NAMALWA (cell line): ENCODE measurements at regions not wholly inside any gene's neighbourhood (a gene's known extent, or its start where the extent isn't known, plus 50 kb on each side); places are given as distances from the start of the nearest gene placed in this dataset.

ENCODE experiments used
- DNase-seq: peaks from one replicate; pipeline ENCODE4 v3.0.0-alpha.2; 2015; ENCODE audit warnings: low spot score

DNA sequence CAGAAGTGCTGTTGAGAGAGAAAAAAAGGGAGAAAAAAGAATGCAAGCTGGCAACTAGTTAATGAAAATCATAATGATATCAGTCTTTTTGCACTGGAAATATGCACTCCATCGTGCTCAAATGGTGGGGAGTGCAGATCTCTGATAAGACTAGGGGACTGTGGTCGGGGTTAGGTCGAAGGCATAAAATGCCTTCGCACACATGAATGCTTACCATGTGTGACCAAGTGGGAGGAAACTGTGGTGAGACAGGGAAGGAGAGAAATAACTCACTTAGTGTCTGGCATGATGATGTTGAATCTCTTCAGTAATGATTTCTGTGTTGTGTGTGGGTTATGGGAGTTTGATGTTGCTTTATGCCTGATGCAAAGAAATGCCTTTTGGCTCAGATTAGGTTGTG is 358.9 kb downstream of the FBXO8 start:
- no peak for DNase-seq

GRCh38 chr4:173919861-173920260 is 363.6 kb downstream of the FBXO8 start:
- no peak for DNase-seq

DNA sequence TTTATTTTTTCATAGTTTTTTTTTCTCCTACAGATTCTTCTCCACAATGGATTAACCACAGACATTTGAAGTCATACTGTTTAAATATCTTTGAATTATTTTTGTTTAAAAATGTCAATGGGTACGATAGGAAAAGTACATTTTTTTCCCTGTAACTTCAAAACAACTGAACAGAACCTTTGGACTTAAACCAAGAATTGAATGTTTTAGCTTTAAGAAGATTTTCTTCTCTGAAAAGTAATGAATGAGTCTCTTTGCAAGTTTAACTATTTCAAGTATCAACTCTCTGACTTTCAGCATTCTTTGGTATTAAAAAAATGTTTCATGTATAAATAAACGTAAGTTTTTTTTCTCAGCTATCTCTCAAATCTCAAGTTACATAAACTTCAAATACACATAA is 364.3 kb downstream of the FBXO8 start:
- DNase-seq = no peak

DNA sequence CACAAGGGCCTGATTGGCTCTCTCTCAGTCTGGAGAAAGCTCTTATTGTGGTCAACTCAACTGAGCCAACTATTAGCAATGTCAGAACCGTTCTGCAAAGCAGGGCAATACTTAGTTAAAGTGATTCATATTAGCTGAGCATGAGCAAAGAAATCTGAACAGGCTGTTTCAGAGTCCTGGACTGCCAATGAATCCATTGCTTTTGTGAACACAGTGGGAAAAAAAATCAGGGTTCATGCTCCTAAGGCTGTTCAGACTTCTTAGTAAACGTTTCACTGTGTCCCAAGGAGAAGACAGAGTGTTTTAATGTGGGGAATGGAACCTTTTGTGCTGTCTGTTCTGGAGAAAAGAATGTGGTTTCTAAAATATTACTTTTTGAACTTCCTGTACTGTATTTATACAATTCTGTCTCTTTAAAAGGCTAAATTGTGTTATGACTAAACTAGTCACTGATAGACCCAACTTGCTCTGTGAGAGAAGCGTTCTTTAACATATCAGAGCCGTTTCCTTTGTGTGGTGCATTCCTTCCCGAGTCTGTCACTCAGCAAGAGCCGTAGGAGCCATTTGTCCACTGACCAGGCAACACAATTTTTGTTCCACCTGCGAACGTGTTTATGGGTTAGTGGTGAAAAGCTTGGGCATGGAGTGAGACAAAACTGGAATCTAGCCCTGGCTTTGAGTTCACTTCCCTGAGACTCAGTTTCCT is 366.1 kb downstream of the FBXO8 start:
- DNase-seq = no peak

GRCh38 chr4:173913496-173913895 is 370.0 kb downstream of the FBXO8 start:
- DNase-seq = no peak

DNA sequence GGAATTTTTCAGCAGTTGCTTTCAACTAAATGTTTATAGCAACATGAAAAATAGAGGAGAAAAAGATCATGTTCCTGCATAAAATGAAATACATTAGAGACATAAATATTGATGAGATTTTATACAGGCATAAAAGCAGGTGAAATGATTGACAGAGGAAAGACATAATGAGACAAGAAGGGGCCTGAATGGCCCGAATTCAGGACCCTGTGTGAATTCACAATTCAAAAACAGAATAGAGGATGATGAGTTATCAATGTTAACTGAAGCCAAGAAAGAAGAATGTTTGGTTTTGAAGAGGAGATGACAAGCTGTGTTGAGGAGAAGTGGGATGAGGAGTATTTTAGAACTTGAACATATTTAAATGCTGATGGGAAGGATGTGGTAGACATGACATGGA is 371.1 kb downstream of the FBXO8 start:
- DNase-seq = no peak

DNA sequence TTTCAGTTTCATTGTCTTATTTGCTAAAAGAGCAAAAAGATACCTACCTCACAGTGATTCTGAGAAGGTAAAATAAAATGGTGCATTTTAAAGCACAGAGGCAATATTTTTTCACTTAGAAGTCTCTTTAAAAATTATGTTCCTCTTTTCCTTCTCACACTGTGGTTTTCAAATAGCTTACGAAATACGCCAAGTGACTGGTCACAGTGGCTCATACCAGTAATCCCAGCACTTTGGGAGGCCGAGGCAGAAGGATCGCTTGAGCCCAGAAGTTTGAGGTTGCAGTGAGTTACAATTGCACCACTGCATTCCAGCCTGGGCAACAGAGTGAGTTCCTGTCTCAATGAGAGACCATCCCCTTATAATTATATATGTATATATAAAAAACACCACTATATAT is 372.6 kb downstream of the FBXO8 start:
- no peak for DNase-seq

GRCh38 chr4:173909294-173909693 is 374.2 kb downstream of the FBXO8 start:
- no peak for DNase-seq

GRCh38 chr4:173899813-173900212 is 369.8 kb upstream of the HAND2 start:
- DNase-seq = no peak

DNA sequence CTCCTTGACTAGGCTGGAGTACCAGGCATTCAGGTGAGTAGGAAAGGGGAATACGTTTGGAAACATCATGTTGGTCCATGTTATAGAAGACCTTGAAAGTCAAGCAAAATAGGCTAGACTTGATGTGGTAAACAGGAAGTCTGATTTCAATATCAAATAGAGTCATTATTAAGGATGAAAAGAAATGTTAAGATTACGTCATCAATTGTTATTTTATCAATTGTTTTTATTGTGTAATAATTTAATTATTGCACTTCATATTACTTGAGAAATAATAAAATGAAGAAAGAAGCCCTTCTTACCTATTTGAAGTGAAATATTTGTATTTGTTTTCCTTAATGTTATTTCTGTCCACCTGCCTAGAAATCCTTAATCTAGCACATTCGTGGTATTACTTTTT is 361.0 kb upstream of the HAND2 start:
- no peak for DNase-seq

DNA sequence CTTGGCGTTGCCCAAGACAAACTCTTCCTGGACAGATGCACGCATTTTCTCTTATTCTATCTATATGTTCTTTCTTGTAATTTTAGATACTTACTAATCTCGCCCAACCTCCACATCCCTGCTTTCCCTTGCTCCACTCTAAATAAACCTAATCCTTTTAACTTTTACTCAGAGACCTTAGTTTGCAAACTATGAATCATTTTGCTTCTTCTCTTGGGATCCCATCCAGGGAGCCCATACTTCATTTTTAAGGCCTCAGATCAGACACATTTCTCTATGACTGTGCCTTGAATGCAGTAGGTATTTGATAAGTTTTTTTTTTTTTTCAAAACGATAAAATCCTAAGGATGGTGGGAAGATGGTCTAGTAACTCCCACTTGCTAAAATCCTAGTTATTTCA is 353.8 kb upstream of the HAND2 start:
- no peak for DNase-seq

DNA sequence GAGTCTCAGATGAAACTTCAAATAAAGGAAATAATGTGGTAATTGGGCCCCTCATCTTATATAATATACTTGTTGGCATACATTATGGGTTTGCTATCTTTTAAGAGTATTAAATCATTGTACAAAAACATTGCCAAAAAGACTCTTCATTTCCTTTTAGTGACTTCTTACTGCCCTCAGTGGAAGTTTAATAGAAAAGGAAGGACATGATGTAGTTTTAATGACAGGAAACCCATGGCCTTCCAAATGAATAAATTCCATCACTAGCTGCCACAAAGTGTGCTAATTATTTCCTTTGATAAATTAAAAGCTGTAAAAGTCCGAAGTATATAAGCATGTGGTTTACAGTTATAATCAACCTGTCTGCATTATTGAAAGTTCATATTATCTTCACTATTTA is 350.9 kb upstream of the HAND2 start:
- no peak for DNase-seq

- DNase-seq = no peak
Measured at GRCh38 chr4:173879509-173879908, 349.5 kb upstream of the HAND2 start.

DNA sequence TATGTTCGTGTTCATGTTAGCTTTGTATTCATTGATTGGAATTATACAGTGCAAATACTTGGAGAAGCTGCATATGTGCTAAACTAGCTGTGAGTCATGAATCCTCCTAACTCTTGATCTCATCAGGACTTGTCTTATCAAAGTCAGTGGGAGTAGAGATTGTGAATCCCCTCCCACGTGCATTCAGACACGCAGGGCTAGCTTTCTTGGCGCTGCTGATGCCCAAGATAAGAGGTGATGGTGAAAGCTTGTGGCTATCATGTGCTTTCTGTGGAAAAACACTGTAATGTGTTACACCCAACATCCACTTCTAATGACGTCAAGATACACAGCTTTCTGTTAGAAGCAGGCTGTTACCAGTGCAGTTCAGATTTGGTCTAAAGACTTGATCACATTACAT is 348.7 kb upstream of the HAND2 start:
- no peak for DNase-seq

GRCh38 chr4:173871643-173872042 is 341.6 kb upstream of the HAND2 start:
- no peak for DNase-seq

DNA sequence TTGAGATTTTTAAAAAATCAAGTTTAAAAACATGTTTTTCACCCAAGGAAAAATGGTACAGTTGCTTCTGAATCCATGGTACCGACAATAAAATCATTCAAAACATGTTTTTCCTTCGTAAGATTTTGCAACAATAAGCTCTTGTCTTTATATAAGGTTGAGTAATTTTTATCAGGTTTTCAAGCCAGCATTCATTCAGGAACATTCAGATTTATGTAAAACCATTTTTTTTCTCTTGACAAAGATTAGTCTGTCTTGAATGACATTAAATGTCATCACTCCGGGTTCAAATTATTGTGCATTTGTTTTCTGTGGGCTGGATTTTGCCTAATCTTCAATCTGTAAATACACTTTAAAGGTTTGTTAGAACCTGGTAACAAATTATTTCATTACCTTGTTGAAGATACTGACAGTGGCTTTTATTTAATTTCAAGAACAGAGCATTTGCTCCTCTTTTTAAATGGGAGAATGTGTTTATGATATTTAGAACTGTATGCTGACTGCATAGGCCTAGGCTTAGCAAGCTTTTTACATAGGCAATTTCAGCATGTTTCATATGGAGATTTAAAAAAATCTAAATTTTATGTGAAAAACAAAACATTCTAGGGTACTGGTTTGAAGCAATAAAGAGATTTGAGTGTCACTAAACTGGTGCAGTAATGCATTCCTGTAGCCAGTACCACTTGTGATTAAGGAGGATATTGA is 336.4 kb upstream of the HAND2 start:
- no peak for DNase-seq

DNA sequence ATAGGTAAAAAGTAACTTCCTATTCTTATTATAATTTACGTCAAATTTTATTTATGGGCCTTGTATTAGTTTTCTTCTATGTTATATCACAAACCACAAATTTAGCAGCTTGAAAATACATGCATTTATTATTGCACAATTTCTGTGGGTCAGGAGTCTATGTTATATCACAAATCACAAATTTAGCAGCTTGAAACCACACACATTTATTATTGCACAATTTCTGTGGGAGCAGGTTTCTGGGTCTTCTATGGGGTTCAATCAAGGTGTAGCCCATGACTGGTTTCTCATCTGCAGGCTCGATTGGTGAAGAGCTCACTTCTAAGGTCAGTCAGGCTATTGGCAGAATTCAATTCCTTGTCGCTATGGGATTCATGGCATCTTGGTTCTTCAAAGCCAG is 332.7 kb upstream of the HAND2 start:
- DNase-seq = no peak

DNA sequence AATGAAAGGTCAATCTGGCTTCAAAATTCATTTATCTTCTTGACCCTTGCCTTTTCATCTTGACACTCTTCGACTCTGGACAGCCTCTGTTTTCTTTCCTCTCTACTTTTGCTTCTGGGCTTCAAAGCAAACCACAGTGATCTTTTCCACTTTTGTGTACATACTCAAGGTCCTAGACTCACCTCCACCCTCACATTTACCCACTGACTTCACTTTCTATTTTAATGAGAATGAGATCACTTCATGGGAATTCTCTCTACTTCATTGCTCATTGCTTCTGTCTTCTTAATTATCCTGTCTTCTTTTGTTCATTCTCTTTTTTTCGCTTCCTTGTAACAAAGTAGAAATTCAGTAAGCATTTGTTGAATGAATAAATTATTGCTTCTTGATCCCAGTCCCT is 330.1 kb upstream of the HAND2 start:
- no peak for DNase-seq

- no peak for DNase-seq
Measured at GRCh38 chr4:173859091-173859713, 329.2 kb upstream of the HAND2 start.

GRCh38 chr4:173858471-173858870 is 328.4 kb upstream of the HAND2 start:
- DNase-seq = no peak

GRCh38 chr4:173857828-173858227 is 327.8 kb upstream of the HAND2 start:
- no peak for DNase-seq

DNA sequence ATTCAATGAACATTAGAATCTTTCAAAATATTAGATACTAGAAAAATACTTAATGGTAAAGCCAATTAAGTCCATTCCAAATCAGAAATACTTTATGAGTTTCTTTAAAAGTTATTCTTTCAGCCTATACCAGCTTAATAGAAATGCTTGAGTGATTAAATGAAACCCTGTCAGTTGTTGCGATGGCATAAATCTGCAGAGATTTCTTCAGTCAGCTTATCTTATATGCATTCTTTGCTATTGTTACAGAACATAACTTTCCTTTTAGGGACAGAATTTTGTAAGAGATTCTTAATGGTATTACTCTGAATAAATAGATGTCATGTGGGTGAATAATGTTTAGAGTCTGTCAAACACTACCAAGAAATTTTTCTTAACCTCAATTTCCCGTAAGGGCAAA is 325.0 kb upstream of the HAND2 start:
- DNase-seq = no peak

GRCh38 chr4:173852775-173853174 is 322.7 kb upstream of the HAND2 start:
- DNase-seq = no peak

GRCh38 chr4:173845580-173845979 is 315.6 kb upstream of the HAND2 start:
- no peak for DNase-seq
